ENCODE measurements at regions not wholly inside any gene's neighbourhood (a gene's known extent, or its start where the extent isn't known, plus 50 kb on each side); places are given as distances from the start of the nearest gene placed in this dataset.

DNA sequence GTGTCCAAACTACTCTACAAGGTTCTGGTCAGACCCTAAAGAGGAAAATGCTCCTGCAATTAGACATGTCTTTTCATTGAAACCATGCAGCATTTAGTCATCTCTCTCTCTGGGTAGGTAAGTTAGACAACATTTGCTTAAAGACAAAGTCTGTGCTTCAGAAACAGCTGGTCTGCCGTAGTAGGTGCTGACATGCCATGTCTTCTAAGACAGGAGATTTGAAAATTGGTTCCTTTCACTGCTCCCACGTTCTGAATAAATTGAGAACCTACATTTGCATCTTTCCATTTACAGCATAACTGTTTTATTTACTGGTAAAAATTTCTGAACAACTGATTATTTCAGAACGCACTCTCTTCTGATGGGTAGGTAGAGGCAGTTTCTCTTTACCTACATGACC, 494.0 kb downstream of the EFNB2 start:
- DNase-seq (ENCODE audit: low read depth, low spot score) = no peak

- no peak for DNase-seq (ENCODE audit: low read depth, low spot score)
These were observed 496.7 kb downstream of the EFNB2 start for GRCh38 chr13:106038752-106039151.

DNA sequence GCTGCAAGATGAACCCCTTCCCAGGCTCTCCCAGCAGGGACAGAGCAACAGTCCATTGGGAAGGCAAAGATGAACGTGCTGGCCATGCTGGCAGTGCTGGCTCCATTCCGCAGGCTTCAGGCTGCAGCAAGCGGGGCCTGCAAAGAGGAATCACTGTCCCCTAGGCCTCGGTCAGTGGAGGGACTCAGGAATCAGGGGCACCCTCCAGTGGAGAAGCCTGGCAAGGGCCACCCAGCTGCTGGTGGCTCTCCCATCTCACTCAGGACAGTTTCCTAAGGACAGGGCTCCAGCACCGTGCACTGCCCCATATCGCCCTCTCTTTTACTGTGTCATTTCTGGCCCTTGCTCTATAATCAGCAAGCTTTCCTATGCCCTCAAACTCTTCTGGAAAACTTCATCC, 498.6 kb downstream of the EFNB2 start:
- DNase-seq (ENCODE audit: low read depth, low spot score) = no peak

DNA sequence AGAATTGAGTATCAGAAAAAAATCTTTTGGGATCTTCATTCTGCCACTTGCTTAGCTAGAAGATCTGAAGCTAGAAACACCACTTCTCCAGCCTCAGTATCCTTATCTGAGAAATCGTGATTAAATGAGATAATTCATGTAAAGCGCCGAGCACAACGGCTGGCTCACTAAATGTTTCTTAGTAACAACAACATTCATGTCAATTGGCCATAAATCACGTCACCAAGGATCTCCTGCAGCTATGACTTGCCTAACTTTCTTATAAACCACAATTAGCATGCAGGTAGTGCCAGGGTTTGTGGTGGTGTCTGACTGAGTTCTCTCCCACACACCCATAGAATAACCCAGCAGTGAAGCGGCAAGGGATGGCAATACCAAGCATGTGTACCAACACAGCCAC, 501.3 kb downstream of the EFNB2 start:
- DNase-seq (ENCODE audit: low read depth, low spot score) = no peak

- no peak for DNase-seq (ENCODE audit: low read depth, low spot score)
These were observed 501.8 kb downstream of the EFNB2 start for GRCh38 chr13:106033659-106034058.

DNA sequence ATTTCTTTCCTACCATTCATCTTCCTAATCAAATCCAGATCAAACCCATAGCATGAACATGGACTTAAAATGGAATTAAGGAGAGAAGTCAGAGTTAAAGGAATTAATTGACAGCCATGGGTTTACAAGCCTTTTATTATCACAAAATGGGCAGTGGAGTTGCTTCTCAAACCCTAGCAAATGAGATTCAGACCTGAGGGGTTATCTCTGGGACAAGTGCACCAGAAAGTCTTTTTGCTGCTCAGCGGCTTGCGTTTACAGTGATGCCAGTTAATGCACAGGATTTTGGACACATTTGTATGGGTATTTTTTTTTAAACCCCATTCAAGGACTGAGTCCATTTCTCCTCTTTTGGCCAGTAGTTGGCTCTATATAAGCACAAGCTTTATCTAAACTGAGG, 503.0 kb downstream of the EFNB2 start:
- no peak for DNase-seq (ENCODE audit: low read depth, low spot score)

GRCh38 chr13:106029676-106030290, 505.7 kb downstream of the EFNB2 start:
- no peak for DNase-seq (ENCODE audit: low read depth, low spot score)

- DNase-seq (ENCODE audit: low read depth, low spot score) = no peak
These were observed 506.6 kb downstream of the EFNB2 start for GRCh38 chr13:106028911-106029310.

DNA sequence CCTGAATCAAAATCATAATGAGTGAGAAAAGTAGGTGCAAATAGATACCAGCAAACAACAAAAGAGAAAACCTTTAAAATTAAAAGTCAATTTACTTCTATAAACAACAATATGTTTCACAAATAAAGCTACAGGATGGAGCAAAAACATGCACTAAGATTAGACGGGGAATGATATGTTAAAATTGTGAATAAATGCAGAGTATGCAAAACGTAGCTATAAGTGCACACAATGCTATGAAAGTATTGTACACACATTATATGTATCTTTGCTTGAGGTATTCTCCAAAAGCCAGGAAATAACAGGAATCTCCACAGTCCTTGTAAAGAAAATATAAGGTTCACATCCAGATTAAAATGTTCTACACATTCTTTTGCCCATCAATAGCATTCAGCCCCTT, 523.9 kb downstream of the EFNB2 start:
- DNase-seq (ENCODE audit: low read depth, low spot score) = no peak

DNA sequence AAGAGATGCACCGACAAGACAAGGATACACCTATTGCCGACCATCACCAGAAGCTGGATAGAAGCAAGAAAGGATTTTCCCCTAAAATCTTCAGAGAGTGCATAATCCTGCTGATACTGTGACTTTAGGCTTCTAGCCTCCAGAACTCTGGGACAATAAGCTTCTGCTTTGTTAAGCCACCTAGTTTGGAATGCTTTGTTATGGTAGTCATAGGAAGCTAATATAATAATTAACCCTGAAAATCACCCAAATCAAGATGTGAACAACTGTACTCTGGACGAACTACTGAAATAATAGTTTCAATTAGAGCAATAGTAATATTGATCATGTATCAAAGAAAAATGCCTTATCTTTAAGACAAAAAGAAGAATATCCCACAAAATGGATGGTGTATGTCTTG, 524.6 kb downstream of the EFNB2 start:
- DNase-seq (ENCODE audit: low read depth, low spot score) = no peak

DNA sequence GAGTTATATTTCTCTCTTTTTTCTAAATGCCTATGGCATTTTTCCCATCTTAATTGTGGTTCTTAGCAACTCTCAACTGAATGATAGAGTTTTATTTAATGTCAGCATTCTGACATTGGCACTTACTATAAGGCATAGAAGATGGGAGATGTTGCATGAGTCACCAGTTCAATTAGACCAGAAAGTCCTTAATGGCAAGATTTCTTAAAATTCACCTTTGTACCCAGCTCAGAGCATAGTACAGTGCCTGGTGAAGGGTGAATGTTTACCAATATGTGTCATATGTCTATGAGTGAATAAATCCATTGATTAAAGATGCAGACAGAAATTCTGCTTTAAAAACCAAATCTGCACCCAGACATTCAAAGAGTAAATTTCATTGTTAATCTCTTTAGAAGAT, 526.9 kb downstream of the EFNB2 start:
- no peak for DNase-seq (ENCODE audit: low read depth, low spot score)

- DNase-seq (ENCODE audit: low read depth, low spot score) = no peak
These were observed 528.3 kb downstream of the EFNB2 start for GRCh38 chr13:106007156-106007555.

GRCh38 chr13:106003651-106004050, 531.8 kb downstream of the EFNB2 start:
- DNase-seq (ENCODE audit: low read depth, low spot score) = no peak

DNA sequence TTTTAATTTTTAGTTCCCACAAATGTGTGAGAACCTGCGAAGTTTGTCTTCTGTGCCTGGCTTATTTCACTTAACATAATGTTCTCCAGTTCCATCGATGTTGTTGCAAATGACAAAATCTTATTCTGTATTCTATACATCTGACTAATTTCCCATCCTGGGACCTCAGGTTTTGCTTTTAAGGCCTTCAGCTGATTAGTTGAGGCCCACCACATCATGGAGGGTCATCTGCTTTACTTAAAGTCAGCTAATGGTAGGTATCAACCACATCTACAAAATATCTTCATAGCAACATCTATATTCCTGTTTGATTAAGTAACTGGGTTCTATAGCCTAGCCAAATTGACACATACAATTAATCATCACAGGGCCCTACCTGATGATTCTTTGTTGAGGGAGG, 534.0 kb downstream of the EFNB2 start:
- DNase-seq (ENCODE audit: low read depth, low spot score) = no peak

DNA sequence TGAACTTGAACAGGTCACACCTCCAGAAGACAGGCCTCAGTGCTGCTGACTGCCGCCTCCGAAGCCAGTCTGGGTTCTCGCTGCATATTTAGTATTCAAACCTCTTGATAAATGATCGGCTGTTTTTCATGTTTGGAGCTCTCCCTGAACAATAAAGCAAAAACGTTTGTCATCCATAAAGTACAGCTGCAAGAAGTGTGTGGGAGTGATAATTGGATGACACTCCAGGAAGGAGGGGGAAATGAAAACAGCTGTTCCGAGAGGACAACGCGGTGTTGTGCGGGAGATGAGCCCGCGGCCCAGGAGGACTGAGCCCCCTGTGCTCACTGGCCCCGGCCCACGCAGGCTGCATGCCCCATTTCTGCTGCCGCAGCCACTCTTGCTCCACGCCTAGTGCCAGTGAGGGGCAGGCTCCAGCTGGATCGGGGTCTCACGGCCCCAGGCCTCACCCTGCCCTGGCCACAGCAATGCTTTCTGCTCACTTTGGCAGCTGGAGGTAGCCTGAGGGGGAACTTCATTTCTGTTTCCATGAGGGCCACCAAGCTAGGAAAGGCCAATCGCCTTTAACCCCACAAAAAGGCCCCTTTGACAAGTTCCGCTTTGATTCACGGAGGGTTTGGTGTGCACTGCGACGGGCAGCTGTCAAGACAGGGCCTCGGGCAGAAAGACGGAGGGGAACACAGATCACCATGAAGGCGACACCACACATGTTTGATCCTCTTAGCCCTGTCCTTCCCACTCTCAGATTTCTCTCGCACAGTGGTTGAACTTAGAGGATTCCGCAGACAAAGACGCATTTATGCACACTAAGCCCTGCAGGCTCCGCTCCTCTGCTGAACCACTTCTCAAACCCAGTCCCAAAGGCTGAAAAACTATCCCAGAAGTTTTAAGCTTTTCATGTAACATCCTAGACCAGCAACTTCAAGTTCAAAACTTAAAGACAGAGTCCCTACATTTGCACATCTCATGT, 537.6 kb downstream of the EFNB2 start:
- DNase-seq (ENCODE audit: low read depth, low spot score) = no peak

DNA sequence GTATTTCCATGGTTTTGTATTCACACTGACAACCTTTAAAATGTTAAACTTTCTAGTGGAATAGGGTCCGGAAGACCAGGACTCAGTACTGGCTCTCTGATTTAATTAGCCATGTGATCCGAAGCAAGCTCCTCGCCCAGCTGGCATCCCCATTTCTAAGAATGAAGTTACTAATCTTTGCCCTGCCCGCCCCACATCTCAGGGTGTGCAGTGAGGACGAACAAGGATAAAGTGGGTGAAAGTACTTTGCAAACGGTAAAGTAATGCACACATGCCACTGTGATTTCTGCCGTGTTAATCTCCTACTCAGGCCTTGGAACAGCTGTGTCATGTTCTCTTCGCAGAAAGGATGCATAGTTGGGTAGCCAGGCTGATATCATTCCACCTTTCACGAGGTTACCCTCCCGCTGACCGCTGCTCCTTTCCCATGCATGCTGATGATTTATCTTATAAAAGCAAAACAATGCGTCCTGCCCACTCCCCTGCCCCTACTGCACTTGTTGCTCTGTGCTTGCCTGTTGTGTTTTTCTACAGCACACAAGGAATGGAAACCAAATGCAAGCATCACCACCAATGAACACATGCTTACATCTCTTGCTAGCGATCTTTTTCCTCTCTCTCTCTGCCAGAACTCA, 539.0 kb downstream of the EFNB2 start:
- no peak for DNase-seq (ENCODE audit: low read depth, low spot score)

DNA sequence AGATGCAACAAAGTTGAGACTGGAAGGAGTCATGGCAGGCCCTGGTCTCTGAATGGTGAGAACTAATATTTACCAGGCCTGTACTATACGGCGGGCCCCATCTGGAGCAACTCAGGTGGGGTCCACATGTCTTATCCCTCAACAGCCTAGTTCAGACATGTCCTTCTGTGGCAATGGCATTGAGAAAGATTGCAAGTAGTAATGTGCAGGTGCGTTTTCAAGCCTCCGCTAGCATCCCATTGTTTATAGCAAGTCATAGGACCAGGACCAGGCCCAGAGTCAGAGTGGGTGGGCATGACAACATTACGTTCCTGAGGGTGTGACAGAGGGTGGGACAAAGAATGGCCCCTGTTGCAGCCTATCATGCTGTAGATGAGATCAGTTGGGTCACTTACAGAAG, 541.1 kb downstream of the EFNB2 start:
- no peak for DNase-seq (ENCODE audit: low read depth, low spot score)

DNA sequence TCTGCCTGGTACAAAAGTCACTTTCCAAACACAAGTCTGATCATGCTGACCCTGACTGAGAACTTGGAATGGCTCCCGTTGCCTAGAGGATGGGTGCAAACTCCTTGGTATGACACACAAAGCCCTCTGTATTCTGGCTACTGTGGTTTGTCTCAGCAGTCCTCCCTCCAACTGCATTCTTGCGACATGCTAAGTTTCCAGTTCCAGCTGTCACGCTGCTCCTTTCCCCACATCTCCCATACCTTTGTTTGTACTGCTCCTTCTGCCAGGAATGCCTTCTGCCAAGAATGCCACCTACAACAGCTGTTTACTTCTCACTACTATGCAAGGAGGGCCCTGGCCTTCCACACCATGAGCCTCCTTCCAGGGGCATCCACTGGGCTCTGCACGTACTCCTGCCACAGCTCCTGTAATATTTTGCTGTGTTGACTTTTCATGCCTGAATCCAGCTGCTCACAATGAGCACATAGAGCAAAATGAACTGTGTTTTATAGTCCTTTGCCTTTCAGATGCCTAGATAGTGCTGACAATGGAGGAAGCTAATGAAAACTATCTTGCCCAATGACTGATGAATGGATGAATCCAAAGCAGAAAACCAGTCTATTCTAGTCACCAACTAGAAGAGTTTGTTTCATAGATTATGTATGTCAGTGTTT, 543.7 kb downstream of the EFNB2 start:
- DNase-seq (ENCODE audit: low read depth, low spot score) = no peak

DNA sequence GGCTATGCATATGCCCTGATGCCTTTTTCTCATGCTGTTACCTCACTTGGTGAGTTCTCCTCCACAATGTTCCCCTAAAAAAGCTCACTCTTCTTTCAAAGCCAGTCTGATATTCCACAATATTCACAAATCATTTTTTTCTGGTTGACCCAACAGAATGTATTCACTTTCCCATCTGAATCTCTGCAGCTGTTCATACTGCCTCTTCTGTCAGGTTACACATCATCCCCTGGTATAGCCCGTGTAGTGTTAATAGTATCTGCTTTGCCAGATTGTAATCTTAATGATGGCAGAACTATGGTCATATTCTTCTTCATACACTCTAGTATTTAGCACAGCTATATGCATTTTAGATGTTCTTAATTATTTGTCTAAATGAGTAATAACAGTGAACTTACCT, 544.3 kb downstream of the EFNB2 start:
- no peak for DNase-seq (ENCODE audit: low read depth, low spot score)

DNA sequence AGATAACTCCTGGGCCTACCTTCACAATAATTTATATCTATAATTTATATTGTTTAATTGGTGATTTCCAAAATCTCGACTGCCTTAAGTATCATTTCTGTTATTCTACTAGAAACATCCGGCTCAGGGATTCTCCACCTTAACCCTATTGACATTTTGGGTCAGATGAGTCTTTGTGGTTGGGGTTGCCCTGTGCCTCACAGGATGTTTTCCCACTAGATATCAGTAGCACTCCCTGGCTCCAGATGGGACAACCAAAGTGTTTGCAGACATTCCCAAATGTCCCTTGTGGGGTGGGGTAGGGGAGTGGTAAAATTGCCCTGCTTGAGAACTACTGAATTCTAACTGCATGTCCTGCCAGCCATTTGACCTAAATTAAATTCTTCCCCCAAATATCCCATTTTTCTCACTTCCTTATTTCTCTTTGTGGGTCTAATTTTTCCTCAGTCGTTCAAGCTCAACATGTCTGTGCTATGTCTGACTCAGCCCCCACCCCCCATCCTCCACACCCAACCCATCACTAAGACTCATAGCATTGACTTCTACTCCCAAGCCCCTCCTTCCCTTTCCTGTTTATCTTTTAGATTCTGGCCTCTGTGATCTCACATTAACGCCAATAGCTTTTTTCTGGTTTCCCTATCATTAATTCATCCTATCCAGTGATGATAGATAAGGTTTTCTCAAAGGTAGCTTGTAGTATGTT, 545.1 kb downstream of the EFNB2 start:
- no peak for DNase-seq (ENCODE audit: low read depth, low spot score)

DNA sequence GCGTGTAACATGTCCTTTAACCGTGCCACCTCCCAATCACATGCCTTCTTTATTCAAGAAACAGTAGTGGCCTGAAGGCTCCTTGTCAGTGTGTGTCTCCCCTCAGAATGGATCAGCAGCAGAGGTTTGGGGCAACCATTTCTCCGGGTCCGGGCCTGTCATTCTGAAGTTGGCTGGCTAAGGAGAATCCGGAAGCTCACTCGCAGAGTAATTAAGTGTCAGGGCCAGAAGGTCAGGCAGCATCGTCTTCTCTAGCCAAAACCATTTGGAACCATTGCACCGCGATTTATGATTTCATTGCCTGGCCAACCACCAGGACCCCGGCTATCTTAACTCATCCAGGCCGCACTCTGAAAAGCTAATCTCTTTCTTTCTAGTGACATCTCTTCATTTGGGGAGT, 550.8 kb downstream of the EFNB2 start:
- no peak for DNase-seq (ENCODE audit: low read depth, low spot score)

- DNase-seq (ENCODE audit: low read depth, low spot score) = no peak
These were observed 551.2 kb downstream of the EFNB2 start for GRCh38 chr13:105984236-105984635.

All from activated naive CD8-positive, alpha-beta T cell treated with anti-CD3 and anti-CD28 coated beads, Interleukin-2, amount 50 U/mL, for 16 hours (primary cell).